ENCODE measurements at regions not wholly inside any gene's neighbourhood (a gene's known extent, or its start where the extent isn't known, plus 50 kb on each side); places are given as distances from the start of the nearest gene placed in this dataset.

DNA sequence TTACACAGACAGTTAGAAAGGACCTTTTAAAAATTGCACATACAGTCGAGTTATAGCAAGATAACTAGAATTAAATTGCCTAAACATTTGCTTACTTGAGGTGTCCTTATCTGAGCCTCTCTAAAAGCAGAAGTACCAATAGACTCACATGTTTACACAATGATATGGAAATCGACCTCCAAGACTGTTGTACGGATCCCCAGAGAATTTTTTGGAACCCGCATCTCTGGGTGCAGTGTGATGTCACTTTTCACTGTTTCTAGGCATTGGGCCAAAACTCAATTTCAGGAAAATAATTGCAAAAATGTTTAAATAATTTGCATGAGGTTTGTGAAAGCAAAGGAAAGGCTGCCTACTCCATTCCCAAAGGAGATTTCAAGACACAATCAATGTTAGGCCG, 63.1 kb upstream of the ATG10 start:
- Histone ChIP-seq H3K4ac (ENCODE audit: low read depth, low read length) (no peak overlapping the region), H3K23ac (ENCODE audit: low read depth, low read length) (no peak overlapping the region), H2BK20ac (ENCODE audit: low read depth, low read length) (no peak overlapping the region), H3K27me3 (ENCODE audit: control insufficient read depth, insufficient read depth, low read length) (no peaks in the 10 kb centered on the region), H4K20me1 (ENCODE audit: insufficient read depth, low read length) (no peaks in the 10 kb centered on the region), H3K9ac (ENCODE audit: low read depth, low read length) (no peak overlapping the region), H2AFZ (replicated peaks; ENCODE audit: low read length, poor library complexity) (no peak overlapping the region), H3K36me3 (ENCODE audit: control insufficient read depth, insufficient read depth, low read length) (no peaks in the 10 kb centered on the region), H2BK5ac (ENCODE audit: low read depth, low read length, poor library complexity, severe bottlenecking) (no peak overlapping the region), H3K4me1 (ENCODE audit: control insufficient read depth, insufficient read depth, low read length) (peaks cover 3% of the 10 kb centered on the region; the same call in 1 of the 2 replicates), H4K5ac (ENCODE audit: low read depth, low read length) (no peak overlapping the region), H3K9me1 (ENCODE audit: insufficient read depth, low read length) (peaks cover 6% of the 10 kb centered on the region; the same call in 1 of the 2 replicates), H3K79me1 (ENCODE audit: low read depth in 1 of 2, low read length in 2 of 2) (no peaks in the 10 kb centered on the region), H3K18ac (ENCODE audit: low read depth, low read length) (no peak overlapping the region), H2AK5ac (ENCODE audit: low read depth, low read length) (no peak overlapping the region), H3K9me3 (ENCODE audit: control insufficient read depth, insufficient read depth, low read length) (no peaks in the 10 kb centered on the region), H3K4me3 (ENCODE audit: insufficient read depth, low read depth, low read length) (no peak overlapping the region), H2BK15ac (ENCODE audit: low read depth, low read length) (no peak overlapping the region), H4K8ac (ENCODE audit: low read depth in 2 of 2, low read length in 2 of 2) (no peak overlapping the region), H3K4me2 (ENCODE audit: low read depth, low read length) (no peak overlapping the region), H2AK9ac (replicated peaks; ENCODE audit: low read depth, low read length, poor library complexity) (no peak overlapping the region), H4K91ac (ENCODE audit: insufficient read depth, low read depth, low read length) (no peak overlapping the region), H3K14ac (replicated peaks; ENCODE audit: low read depth, low read length) (no peak overlapping the region), H2BK120ac (ENCODE audit: low read depth, low read length) (no peak overlapping the region), H3K56ac (ENCODE audit: extremely low read depth, insufficient read depth, low read length) (no peak overlapping the region), H3K27ac (ENCODE audit: insufficient read depth, low read length) (no peak overlapping the region)
- POLR2A ChIA-PET (ENCODE audit: unreplicated experiment), result no interaction called here
- BruUV-seq (replicated peaks), result no TSS peak
- dilution Hi-C loops (cut with HindIII; ENCODE audit: low sequenced_read_pairs, unreplicated experiment) (no loop called here), intact Hi-C loops (cut with micrococcal nuclease) (no loop called here), in situ Hi-C loops (cut with MboI; ENCODE audit: low sequenced_read_pairs) (no loop called here)
- DNase-seq, result no peak
- CTCF ChIA-PET, result no interaction called here
- no peak for ATAC-seq (ENCODE audit: low read depth)
- TF ChIP-seq CHD1 (IDR thresholded peaks at IDR 0.05; ENCODE audit: low read depth, low read length) (no peak), MAFK (IDR thresholded peaks at IDR 0.05; ENCODE audit: low read depth, low read length) (no peak), RFX5 (IDR thresholded peaks at IDR 0.05; ENCODE audit: low read depth, low read length) (no peak), CEBPB (IDR thresholded peaks at IDR 0.05; ENCODE audit: low read depth, low read length) (no peak), POLR2A (IDR thresholded peaks at IDR 0.05; ENCODE audit: low read depth, low read length) (no peak), MXI1 (IDR thresholded peaks at IDR 0.05; ENCODE audit: borderline replicate concordance, low read depth, low read length) (no peak), RAD21 (IDR thresholded peaks at IDR 0.05; ENCODE audit: low read length) (no peak), MAZ (IDR thresholded peaks at IDR 0.05; ENCODE audit: borderline replicate concordance, low read depth, low read length) (no peak), BHLHE40 (IDR thresholded peaks at IDR 0.05; ENCODE audit: low read depth, low read length) (no peak), NFE2L2 (IDR thresholded peaks at IDR 0.05; ENCODE audit: low read depth, low read length) (no peak), SMC3 (IDR thresholded peaks at IDR 0.05; ENCODE audit: low read depth, low read length) (no peak), FOS (IDR thresholded peaks at IDR 0.05; ENCODE audit: low read depth, low read length) (no peak), RCOR1 (IDR thresholded peaks at IDR 0.05; ENCODE audit: insufficient replicate concordance, low read length) (no peak)
- TF ChIP-seq, protein P1, sequence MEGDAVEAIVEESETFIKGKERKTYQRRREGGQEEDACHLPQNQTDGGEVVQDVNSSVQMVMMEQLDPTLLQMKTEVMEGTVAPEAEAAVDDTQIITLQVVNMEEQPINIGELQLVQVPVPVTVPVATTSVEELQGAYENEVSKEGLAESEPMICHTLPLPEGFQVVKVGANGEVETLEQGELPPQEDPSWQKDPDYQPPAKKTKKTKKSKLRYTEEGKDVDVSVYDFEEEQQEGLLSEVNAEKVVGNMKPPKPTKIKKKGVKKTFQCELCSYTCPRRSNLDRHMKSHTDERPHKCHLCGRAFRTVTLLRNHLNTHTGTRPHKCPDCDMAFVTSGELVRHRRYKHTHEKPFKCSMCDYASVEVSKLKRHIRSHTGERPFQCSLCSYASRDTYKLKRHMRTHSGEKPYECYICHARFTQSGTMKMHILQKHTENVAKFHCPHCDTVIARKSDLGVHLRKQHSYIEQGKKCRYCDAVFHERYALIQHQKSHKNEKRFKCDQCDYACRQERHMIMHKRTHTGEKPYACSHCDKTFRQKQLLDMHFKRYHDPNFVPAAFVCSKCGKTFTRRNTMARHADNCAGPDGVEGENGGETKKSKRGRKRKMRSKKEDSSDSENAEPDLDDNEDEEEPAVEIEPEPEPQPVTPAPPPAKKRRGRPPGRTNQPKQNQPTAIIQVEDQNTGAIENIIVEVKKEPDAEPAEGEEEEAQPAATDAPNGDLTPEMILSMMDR (conservative IDR thresholded peaks at IDR 0.05; ENCODE audit: low read depth, low read length), result no peak
- TF ChIP-seq, protein P2, sequence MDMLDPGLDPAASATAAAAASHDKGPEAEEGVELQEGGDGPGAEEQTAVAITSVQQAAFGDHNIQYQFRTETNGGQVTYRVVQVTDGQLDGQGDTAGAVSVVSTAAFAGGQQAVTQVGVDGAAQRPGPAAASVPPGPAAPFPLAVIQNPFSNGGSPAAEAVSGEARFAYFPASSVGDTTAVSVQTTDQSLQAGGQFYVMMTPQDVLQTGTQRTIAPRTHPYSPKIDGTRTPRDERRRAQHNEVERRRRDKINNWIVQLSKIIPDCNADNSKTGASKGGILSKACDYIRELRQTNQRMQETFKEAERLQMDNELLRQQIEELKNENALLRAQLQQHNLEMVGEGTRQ (IDR thresholded peaks at IDR 0.05; ENCODE audit: low read depth, low read length), result no peak
- TF ChIP-seq, protein P3, sequence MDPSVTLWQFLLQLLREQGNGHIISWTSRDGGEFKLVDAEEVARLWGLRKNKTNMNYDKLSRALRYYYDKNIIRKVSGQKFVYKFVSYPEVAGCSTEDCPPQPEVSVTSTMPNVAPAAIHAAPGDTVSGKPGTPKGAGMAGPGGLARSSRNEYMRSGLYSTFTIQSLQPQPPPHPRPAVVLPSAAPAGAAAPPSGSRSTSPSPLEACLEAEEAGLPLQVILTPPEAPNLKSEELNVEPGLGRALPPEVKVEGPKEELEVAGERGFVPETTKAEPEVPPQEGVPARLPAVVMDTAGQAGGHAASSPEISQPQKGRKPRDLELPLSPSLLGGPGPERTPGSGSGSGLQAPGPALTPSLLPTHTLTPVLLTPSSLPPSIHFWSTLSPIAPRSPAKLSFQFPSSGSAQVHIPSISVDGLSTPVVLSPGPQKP (IDR thresholded peaks at IDR 0.05; ENCODE audit: borderline replicate concordance, low read depth, low read length), result no peak
- no CpG with 5 or more reads among the region's 5 CpGs for WGBS, 2 experiments (ENCODE audit: extremely low coverage in 2 of 2, insufficient read length in 1 of 2)
